ENCODE measurements at regions not wholly inside any gene's neighbourhood (a gene's known extent, or its start where the extent isn't known, plus 50 kb on each side); places are given as distances from the start of the nearest gene placed in this dataset.
"Not testable (repeated sequence)": the region's sequence is repeated elsewhere in the genome, so short reads cannot be mapped to it uniquely, and the experiment has no call there.

DNA sequence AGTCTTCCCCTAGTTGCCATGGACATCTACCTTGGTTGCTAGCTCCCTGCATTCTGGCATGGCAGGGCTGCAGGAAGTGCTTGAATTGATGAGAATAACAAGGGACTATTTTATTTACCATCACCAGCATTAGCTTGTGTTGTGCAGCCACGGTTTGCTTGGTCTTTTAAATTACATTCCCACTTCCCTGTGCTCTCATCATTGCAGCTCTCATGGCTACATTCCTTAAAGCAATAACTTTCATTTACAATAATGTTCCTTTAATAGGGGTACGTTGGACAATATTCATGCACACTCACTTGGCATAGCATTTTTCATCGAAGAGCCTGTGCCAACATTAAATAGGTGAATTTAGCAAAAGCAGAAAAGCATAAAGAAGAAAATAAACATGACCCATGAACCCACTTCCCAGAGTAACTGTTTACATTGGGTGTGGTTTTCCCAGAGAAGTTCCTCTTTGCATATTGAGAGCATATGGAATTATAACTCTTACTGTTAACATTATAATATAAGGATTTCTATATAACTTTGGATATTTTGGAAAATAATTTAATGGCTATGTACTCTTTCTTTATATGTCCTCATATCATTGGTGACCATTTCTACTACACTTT, 113.2 kb upstream of the VWC2 start:
- no peak for DNase-seq (ENCODE audit: low read depth)
- TF ChIP-seq, protein P1, sequence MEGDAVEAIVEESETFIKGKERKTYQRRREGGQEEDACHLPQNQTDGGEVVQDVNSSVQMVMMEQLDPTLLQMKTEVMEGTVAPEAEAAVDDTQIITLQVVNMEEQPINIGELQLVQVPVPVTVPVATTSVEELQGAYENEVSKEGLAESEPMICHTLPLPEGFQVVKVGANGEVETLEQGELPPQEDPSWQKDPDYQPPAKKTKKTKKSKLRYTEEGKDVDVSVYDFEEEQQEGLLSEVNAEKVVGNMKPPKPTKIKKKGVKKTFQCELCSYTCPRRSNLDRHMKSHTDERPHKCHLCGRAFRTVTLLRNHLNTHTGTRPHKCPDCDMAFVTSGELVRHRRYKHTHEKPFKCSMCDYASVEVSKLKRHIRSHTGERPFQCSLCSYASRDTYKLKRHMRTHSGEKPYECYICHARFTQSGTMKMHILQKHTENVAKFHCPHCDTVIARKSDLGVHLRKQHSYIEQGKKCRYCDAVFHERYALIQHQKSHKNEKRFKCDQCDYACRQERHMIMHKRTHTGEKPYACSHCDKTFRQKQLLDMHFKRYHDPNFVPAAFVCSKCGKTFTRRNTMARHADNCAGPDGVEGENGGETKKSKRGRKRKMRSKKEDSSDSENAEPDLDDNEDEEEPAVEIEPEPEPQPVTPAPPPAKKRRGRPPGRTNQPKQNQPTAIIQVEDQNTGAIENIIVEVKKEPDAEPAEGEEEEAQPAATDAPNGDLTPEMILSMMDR (conservative IDR thresholded peaks at IDR 0.05; ENCODE audit: control insufficient read depth, insufficient read depth, low read depth, low read length), result no peak
- no peak overlapping the region for H3K4me3 ChIP-seq (ENCODE audit: control insufficient read depth, low read depth, low read length)

DNA sequence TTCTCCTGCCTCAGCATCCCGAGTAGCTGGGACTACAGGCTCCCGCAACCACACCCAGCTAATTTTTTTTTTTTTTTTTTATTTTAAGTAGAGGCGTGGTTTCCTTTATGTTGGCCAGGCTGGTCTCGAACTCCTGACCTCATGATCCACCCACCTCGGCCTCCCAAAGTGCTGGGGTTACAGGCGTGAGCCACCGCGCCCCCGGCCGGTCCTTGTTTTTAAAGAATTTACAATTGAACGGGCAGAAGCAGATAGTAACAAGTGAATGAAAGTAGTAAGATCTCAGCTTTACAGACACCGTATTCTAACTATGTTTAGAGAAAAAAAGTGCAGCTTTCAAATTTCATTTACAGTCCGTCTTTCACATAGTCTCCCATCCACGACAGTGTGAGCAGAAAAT, 112.5 kb upstream of the VWC2 start:
- H3K4me3 ChIP-seq (ENCODE audit: control insufficient read depth, low read depth, low read length), result no peak overlapping the region
- TF ChIP-seq, protein P1 (conservative IDR thresholded peaks at IDR 0.05; ENCODE audit: control insufficient read depth, insufficient read depth, low read depth, low read length), result no peak

DNA sequence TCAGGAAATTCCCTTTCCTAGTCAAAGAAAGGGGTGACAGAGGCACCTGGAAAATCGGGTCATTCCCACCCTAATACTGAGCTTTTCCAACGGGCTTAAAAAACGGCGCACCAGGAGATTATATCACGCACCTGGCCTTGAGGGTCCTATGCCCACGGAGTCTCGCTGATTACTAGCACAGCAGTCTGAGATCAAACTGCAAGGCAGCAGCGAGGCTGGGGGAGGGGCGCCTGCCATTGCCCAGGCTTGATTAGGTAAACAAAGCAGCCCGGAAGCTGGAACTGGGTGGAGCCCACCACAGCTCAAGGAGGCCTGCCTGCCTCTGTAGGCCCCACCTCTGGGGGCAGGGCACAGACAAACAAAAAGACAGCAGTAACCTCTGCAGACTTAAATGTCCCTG, 107.5 kb upstream of the VWC2 start:
- H3K4me3 ChIP-seq (ENCODE audit: control insufficient read depth, low read depth, low read length); DNase-seq (ENCODE audit: low read depth): not testable (repeated sequence)

More for the DNA sequence above, 112.5 kb upstream of the VWC2 start:
- DNase-seq (ENCODE audit: low read depth), result no peak

DNA sequence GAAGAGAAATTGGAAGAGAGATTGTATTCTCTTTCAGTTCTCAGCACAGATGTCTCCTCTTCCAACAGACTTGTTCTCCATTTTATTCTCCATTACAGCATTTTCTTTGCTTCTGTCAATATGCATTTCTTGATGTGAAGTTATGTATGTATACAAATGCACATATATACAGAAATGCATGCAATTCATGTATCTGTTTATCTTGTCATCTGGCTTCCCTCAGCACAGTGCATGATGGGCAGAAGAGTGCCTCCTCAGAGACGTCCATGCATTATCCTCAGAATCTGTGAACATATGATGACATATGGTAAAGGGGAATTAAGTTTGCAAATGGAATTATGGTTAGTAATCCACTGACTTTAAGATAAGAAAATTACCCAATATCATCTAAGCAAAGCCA, 106.7 kb upstream of the VWC2 start:
- DNase-seq (ENCODE audit: low read depth), result no peak
- TF ChIP-seq, protein P1 (conservative IDR thresholded peaks at IDR 0.05; ENCODE audit: control insufficient read depth, insufficient read depth, low read depth, low read length), result no peak
- no peak overlapping the region for H3K4me3 ChIP-seq (ENCODE audit: control insufficient read depth, low read depth, low read length)

DNA sequence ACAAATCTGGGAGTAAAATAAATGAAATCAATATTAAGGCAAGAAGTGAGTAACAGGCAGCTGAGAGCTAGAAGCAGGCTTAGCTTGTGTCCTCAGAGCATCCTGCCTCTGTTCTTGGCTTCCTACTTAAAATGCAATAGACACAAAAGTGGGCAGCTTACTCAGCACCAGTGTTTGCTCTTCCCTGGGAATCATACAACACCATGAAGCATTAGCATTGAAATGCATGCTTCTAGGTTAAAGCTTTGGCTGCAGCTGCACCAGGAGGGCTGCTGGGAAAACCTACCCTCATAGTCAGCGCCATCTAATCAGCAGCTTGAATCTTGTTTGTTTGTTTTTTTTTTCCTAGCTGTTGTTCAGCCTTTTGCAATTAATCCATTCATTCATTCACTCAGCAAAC, 104.2 kb upstream of the VWC2 start:
- no peak for DNase-seq (ENCODE audit: low read depth)
- no peak overlapping the region for H3K4me3 ChIP-seq (ENCODE audit: control insufficient read depth, low read depth, low read length)
- TF ChIP-seq, protein P1 (conservative IDR thresholded peaks at IDR 0.05; ENCODE audit: control insufficient read depth, insufficient read depth, low read depth, low read length), result no peak

DNA sequence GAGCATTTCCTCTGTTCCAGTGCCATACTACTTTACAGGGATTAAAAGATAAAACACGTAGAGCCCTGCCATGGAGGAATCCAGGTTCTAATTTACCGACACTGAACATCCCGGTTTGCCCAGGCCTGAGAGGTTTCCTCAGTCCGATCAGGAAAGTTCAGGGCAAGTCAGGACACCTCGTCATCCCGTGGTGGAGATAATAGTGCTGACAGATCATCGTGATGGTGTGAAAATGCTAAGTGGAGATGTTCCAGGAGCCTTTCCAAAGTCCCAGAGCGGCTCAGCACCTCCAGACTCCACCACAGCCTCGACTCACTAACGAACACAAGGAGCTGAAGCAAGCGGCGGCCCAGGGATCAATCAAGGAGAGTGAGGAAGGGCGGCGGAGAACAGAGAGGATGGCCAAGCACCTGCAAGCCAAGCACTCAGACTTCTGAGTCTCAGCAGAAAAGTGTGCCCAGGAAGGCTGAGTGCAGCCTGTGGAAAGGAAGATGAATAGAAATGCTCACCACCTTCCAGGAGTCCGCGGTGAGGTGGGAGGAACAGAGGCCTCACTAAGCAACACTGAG, 103.7 kb upstream of the VWC2 start:
- DNase-seq (ENCODE audit: low read depth), result no peak
- TF ChIP-seq, protein P1 (conservative IDR thresholded peaks at IDR 0.05; ENCODE audit: control insufficient read depth, insufficient read depth, low read depth, low read length), result no peak
- H3K4me3 ChIP-seq (ENCODE audit: control insufficient read depth, low read depth, low read length), result no peak overlapping the region

DNA sequence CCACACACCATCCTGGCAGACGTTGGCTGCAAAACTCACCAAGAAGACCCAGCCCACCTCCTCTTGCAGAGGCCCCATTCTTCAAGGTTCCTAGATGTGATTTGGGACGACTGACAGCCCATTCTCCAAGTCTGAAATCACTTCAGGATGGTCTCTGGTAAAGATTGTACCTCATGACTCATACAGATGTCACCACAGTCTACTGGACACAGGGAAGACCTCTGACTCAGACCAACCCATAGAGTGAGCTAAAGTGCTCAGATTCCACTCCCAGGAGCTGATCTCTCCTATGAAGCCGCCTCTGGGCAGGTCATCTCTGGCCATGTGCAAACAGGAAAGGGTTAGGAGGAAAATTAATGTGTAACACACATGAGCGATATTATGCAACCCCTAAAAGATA, 102.4 kb upstream of the VWC2 start:
- peak; percentile 1 for DNase-seq (ENCODE audit: low read depth)
- TF ChIP-seq, protein P1 (conservative IDR thresholded peaks at IDR 0.05; ENCODE audit: control insufficient read depth, insufficient read depth, low read depth, low read length), result no peak
- no peak overlapping the region for H3K4me3 ChIP-seq (ENCODE audit: control insufficient read depth, low read depth, low read length)

All from fibroblast of mammary gland (primary cell).